ENCODE measurements at regions not wholly inside any gene's neighbourhood (a gene's known extent, or its start where the extent isn't known, plus 50 kb on each side); places are given as distances from the start of the nearest gene placed in this dataset.

DNA sequence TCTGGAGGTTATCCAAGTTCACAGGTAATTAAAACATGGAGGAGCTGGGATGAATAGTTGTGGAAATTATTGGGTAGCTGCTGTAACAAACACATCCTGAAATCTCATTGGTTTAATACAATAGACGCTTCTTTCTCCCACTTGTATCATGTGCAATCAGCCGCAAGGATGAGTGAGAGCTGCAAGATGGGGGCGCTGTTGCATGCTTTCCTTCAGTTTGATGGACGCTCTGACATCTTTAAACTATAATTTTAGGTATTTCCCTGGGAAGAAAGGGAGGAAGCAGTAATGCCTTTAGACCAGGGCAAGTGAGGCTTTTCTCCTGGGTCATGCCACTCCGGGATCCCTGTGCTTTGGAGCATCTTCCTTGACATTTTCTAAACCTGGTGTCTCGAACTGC, 178.7 kb downstream of the PAWR start:
- ATAC-seq: no peak
- DNase-seq: no peak

DNA sequence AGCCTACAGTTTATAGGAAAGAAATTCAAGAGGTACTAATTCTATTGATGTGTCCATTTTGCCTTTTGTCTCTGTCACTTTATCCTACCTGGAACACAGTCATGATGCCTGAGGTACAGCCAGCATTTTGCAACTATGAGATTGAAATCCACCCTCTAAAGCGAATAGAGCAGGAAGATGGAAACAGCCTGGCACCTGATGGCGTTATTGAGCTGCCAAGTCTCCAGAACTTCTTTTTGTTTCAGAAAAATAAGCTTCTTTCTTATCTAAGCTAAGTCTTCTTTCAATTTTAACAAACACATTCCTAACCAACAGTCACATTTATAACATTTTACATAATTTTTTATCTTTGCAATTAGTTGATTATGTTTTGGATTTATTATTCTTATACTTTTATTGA, 182.1 kb downstream of the PAWR start:
- Mint-ChIP-seq H3K36me3 (no peaks in the 10 kb centered on the region), H3K27me3 (peaks cover 0 to 8% (median 0%) of the 10 kb centered on the region in 5 donors), H3K4me1 (no peaks in the 10 kb centered on the region), H3K4me3 (no peak overlapping the region), H3K9me3 (peaks cover 0 to 11% (median 3%) of the 10 kb centered on the region in 9 donors), H3K27ac (no peak overlapping the region)
- ATAC-seq (no peak), DNase-seq (no peak)
- POLR2A ChIA-PET: no interaction called here

More for the DNA sequence above, 178.7 kb downstream of the PAWR start:
- POLR2A ChIA-PET: no interaction called here
- Mint-ChIP-seq H3K4me3 (no peak overlapping the region), H3K27me3 (peaks cover 0 to 5% (median 0%) of the 10 kb centered on the region in 5 donors), H3K9me3 (peaks cover 0 to 18% (median 11%) of the 10 kb centered on the region in 9 donors), H3K36me3 (peaks cover 0 to 11% (median 2%) of the 10 kb centered on the region in 3 donors), H3K4me1 (no peaks in the 10 kb centered on the region), H3K27ac (no peak overlapping the region)
